HG02763 (cell line): ENCODE measurements at regions not wholly inside any gene's neighbourhood (a gene's known extent, or its start where the extent isn't known, plus 50 kb on each side); places are given as distances from the start of the nearest gene placed in this dataset.
A peak's percentile ranks its signal among the peaks of the same experiment; 100 is the strongest.

ENCODE experiments used
- ATAC-seq: cut with Tn5 transposase; IDR thresholded peaks from one replicate; pipeline ENCODE4 v1.9.1; 2021; ENCODE audit warnings: mild to moderate bottlenecking, moderate library complexity; ENCODE audit not compliant: unreplicated experiment

- no peak for ATAC-seq
Measured at GRCh38 chr1:204736836-204737235, 51.3 kb upstream of the LRRN2 start.

GRCh38 chr1:204738506-204738905, 53.0 kb upstream of the LRRN2 start:
- ATAC-seq: no peak

GRCh38 chr1:204740354-204740753, 54.8 kb upstream of the LRRN2 start:
- ATAC-seq: no peak

- no peak for ATAC-seq
Measured at GRCh38 chr1:204741440-204741839, 55.9 kb upstream of the LRRN2 start.

- ATAC-seq: no peak
Measured at GRCh38 chr1:204742676-204743251, 57.2 kb upstream of the LRRN2 start.

GRCh38 chr1:204744107-204744779, 58.7 kb upstream of the LRRN2 start:
- no peak for ATAC-seq

- ATAC-seq: no peak
Measured at GRCh38 chr1:204746838-204747442, 61.4 kb upstream of the LRRN2 start.

- no peak for ATAC-seq
Measured at GRCh38 chr1:204751480-204751879, 65.9 kb upstream of the LRRN2 start.

GRCh38 chr1:204751883-204752687, 66.5 kb upstream of the LRRN2 start:
- no peak for ATAC-seq

- no peak for ATAC-seq
Measured at GRCh38 chr1:204752688-204753040, 67.1 kb upstream of the LRRN2 start.

- ATAC-seq: no peak
Measured at GRCh38 chr1:204754821-204755220, 69.3 kb upstream of the LRRN2 start.

- ATAC-seq: no peak
Measured at GRCh38 chr1:204756349-204756748, 70.8 kb upstream of the LRRN2 start.

- ATAC-seq: no peak
Measured at GRCh38 chr1:204756811-204757210, 71.3 kb upstream of the LRRN2 start.

- ATAC-seq: no peak
Measured at GRCh38 chr1:204758601-204759000, 73.1 kb upstream of the LRRN2 start.

GRCh38 chr1:204760350-204760749, 74.8 kb upstream of the LRRN2 start:
- ATAC-seq: no peak

GRCh38 chr1:204760757-204761156, 75.2 kb upstream of the LRRN2 start:
- ATAC-seq: no peak

- peak; percentile 76 for ATAC-seq
Measured at GRCh38 chr1:204763773-204764427, 78.4 kb upstream of the LRRN2 start.

- no peak for ATAC-seq
Measured at GRCh38 chr1:204769997-204770396, 84.5 kb upstream of the LRRN2 start.

- no peak for ATAC-seq
Measured at GRCh38 chr1:204771358-204771757, 85.8 kb upstream of the LRRN2 start.

GRCh38 chr1:204773246-204773645, 87.7 kb upstream of the LRRN2 start:
- ATAC-seq: no peak

- no peak for ATAC-seq
Measured at GRCh38 chr1:204775546-204775945, 90.0 kb upstream of the LRRN2 start.
